Activated CD8-positive, alpha-beta memory T cell treated with anti-CD3 and anti-CD28 coated beads, Interleukin-2, amount 50 U/mL, for 1 hour (primary cell): ENCODE measurements at regions not wholly inside any gene's neighbourhood (a gene's known extent, or its start where the extent isn't known, plus 50 kb on each side); places are given as distances from the start of the nearest gene placed in this dataset.

ENCODE experiments used
- DNase-seq: peaks from one replicate; pipeline ENCODE4 v3.0.0-alpha.2; 2020; ENCODE audit errors: extremely low read depth

GRCh38 chr2:60053791-60054190 lies 499.7 kb downstream of the BCL11A start:
- no peak for DNase-seq

DNA sequence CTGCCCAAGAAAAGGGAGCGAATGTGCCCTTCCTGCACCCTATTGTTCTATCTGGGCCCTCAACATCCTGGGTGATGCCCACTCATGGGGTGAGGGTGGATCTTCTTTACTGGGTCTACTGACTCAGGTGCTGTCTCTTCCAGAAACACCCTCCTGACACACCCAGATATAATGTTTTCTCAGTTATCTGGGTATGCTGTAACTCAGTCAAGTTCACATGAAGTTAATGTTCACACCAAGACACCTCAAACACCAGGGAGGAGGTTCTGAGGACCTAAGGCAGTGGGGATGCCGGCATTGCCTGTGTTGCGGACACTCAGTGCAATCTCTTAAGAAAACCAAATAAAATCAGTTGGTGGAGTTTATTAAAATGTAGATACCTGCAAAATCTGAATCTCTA lies 500.9 kb downstream of the BCL11A start:
- DNase-seq, result no peak

DNA sequence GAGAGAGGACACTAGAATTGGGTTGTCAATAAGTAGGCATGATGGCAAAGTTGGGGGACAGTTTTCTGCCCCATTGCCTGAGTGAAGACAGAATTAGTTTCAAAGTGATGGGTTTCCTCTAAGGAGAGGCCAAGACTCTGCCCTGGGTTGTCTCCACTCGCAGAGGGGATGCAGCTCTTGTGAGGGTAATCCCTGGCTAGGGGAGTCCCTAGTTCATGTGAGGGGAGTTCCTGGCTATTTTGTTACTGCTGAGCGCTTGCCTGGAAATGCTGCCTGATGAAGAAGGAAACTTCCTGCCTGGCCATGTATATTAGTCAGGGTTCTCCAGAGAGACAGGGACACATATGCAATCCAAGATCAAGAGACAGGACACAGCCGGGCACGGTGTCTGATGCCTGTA lies 501.5 kb downstream of the BCL11A start:
- no peak for DNase-seq

GRCh38 chr2:60047944-60048525 lies 505.4 kb downstream of the BCL11A start:
- DNase-seq, result no peak

- no peak for DNase-seq
Measured at GRCh38 chr2:60047347-60047746, 506.1 kb downstream of the BCL11A start.

- DNase-seq, result no peak
Measured at GRCh38 chr2:60046529-60046928, 506.9 kb downstream of the BCL11A start.

DNA sequence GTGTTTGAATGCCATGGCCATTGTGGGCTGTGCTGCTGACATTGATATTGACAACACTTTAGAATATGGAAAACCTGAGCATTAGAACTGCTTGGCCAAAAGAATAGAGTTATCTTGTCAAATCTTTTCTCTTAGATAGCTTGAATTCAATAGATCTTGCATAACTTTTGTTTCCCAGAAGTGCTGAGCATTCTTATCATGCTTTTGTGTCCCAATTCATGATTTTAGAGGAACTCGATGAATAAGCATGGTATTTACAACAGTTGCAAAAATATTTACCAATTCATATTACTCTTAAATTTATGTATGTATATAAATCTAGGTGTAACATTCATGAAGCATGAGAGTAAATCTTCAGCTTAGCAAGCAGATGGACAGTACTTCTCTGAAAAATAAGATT lies 508.0 kb downstream of the BCL11A start:
- DNase-seq, result no peak

DNA sequence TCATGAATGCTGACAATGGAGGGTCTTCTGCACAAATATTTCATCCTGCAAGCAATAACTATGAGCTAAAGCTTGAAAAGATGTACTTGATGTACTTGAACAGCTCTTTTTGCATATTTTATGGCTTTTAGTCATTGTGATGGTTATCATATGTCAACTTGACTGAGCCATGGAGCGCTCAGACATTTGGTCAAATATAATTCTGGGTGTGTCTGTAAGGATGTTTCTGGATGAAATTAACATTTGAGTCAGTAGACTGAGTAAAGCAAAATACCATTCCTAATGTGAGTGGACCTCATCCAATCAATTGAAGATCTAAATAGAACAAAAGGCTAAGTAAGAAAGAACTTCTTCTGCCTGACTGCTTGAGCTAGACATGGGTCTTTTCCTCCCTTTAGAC lies 509.0 kb downstream of the BCL11A start:
- DNase-seq, result no peak

DNA sequence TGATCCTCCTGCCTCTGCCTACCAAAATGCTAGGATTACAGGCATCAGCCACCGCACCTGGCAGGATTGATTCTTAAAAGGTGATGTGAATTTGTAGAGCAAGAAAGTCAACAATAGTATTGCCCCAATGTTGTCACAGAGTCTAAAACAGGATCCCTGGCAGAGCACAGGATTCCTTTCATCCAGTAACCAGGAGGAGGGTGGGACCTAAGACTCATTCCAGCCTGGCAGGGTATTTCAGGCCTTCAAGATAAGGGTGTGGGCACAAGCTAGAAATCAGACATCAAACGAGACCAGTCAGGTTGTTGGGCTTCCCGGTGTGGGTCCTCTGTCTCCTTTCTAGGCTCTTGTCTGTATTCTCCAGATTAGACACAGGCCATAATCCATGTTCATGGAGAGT lies 511.4 kb downstream of the BCL11A start:
- no peak for DNase-seq

GRCh38 chr2:60033325-60033724 lies 520.1 kb downstream of the BCL11A start:
- DNase-seq, result no peak

- DNase-seq, result no peak
Measured at GRCh38 chr2:60029566-60029883, 523.9 kb downstream of the BCL11A start.

DNA sequence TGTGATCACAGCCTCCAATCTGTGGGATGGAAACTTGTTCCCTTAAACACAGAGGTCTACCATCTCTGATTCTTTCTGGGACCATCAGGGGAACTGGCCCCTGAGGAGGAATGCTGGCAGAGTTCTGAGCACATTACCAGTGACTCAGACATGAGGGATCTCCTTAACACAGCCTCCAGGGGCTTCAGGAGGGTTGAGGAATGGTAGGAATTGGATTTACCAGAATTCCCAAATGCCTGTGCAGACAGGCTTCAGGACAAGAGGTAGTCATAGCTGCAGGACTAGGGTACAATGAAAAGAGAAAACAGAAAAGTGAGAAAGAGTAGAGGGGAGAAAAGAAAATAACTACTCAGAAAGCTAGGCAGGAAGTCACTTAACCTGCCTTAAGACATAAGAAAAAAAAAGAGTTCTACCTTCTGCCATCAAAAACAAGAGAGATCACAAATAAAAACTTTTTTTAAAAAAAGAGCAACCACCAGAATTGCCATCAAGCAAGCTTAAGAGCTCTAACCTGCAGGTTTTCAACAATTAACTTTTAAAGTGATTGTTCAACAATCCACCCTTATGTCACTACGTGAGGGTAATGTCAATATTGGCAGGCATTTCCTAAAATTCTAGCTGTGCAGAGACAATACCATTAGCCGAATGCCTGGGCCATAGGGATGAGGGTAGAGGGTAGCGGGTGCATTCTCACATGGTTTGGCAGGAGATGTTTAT lies 524.4 kb downstream of the BCL11A start:
- no peak for DNase-seq

DNA sequence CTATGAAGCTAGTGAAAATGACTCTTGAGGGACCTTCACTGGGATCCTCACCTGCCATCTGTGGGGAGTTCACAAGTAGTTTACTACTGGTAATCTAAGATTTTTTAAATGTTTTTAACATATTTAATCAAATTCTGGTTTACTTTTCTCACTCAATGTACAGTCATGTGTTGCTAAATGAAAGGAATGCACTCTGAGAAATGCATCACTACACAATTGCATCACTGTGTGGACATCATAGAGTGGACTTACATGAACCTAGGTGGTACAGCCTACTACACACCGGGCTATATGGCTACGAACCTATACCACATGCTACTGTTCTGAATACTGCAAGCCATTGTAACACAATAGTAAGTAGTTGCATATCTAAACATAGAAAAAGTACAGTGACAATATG lies 528.0 kb downstream of the BCL11A start:
- DNase-seq, result no peak

GRCh38 chr2:60023256-60023985 lies 530.0 kb downstream of the BCL11A start:
- no peak for DNase-seq

- no peak for DNase-seq
Measured at GRCh38 chr2:60007671-60008070, 545.8 kb downstream of the BCL11A start.

- DNase-seq, result no peak
Measured at GRCh38 chr2:60003076-60003475, 550.4 kb downstream of the BCL11A start.

- no peak for DNase-seq
Measured at GRCh38 chr2:60002183-60002867, 551.1 kb downstream of the BCL11A start.

DNA sequence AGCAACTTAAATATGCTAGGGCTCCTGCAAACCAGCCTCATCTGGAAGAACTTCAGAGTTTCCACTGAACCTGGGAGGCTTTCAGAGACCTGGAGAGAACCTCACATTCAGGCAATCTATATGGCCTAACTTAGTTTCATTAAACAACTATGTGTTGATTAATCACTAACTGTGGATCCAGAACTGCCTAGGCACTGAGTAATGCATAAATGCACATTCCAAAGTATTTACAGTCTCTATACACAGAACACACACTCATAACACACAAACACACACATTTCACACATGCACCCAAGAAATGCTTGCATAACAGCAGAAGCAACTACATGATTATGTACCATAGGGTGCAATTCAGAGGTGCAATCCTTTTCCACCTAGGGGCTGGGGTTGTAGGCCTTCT lies 552.8 kb downstream of the BCL11A start:
- DNase-seq, result no peak

GRCh38 chr2:59998324-59998723 lies 555.1 kb downstream of the BCL11A start:
- no peak for DNase-seq

DNA sequence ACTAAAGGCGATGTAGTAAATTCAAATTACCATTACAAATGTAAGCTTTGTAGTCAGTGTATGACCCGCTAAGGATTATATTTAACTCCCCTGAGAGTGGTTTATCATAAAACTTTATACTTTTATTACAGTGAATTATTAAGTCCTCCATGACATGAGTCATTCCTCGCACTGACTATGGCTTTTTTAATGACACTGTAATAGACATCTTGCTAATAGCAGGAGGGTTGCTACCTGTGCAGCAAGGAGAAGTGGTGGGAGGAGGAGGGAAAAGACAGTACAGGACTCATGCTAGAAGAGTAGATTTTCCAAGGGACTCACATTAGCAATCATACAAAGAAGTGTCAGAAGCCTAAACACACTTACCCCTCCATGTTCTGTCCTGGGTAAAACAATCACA lies 556.1 kb downstream of the BCL11A start:
- no peak for DNase-seq

DNA sequence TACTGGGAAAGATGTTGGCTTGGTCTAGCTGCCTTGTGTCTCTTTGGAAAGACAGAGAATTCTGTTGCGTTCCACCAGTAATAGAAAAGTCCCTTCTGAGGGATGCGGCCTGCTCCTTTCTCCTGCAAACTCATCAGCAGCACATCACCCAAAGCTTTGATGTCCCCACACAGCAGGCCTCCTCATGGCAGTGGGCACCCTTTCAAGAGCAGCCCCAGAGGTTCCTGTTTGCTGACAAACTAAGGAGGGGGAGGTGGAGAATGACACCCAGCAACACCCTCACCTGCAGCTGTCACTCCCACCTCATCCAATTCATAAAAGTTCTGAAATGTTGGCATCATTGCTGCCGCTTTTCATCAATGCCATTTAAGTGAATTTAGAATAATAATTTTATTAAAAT lies 556.6 kb downstream of the BCL11A start:
- no peak for DNase-seq

GRCh38 chr2:59993726-59994125 lies 559.7 kb downstream of the BCL11A start:
- DNase-seq, result no peak

- no peak for DNase-seq
Measured at GRCh38 chr2:59988341-59988740, 565.1 kb downstream of the BCL11A start.
